K562 (cell line): ENCODE measurements at regions not wholly inside any gene's neighbourhood (a gene's known extent, or its start where the extent isn't known, plus 50 kb on each side); places are given as distances from the start of the nearest gene placed in this dataset.

Source experiments
- ATAC-seq: fragments of 200-7000 bp; cut with Tn5 transposase; 3 replicates; pipeline ENCODE4 v1.9.1; 2020; ENCODE audit warnings: moderate library complexity
- BruUV-seq: library from RNA; stranded (reverse); fragments of 400-500 nt; replicated peaks from 2 replicates; lab custom pipeline; 2021; lab: Mats Ljungman, UMichigan
- CTCF ChIA-PET: fragments of 300-600 bp; formaldehyde crosslinking; extraction: SDS; loops from one replicate; lab custom pipeline; 2021; ENCODE audit warnings: low intra/inter-chr PET ratio; lab: Yijun Ruan, JAX
- POLR2A ChIA-PET: fragments of 300-600, 350-650 bp; sonication (Branson Sonifier 250); formaldehyde crosslinking; extraction: SDS; loops from one replicate; lab custom pipeline; 2021; ENCODE audit warnings: antibody characterized with exemption, inconsistent platforms; lab: Yijun Ruan, JAX
- DNase-seq, 4 experiments: peaks; one replicate each; pipeline versions ENCODE4 v3.0.0 to v3.0.0-alpha.2; 2011 to 2018; ENCODE audit warnings: low spot score in 3 of 4, mixed read lengths in 3 of 4; ENCODE audit errors: extremely low read depth in 1 of 4
- FAIRE-seq: peaks from 2 replicates; lab custom pipeline; 2011; peaks lifted over from hg19 to GRCh38; lab: Jason Lieb, UNC
- H2AFZ ChIP-seq: 2 replicates; pipeline ENCODE4 v1.6.0; 2011; ENCODE audit warnings: low read depth, low read length, control low read depth, inconsistent platforms
- H3K27ac ChIP-seq: fragments of 200-600 bp; 3 replicates; pipeline ENCODE4 v1.8.0; 2011; ENCODE audit warnings: low read depth, mild to moderate bottlenecking, control low read depth, inconsistent platforms, low read length, moderate library complexity, mixed read lengths; ENCODE audit errors: extremely low read depth
- H3K27me3 ChIP-seq, 2 experiments: fragments of 300-600 bp in 1 of 2; 2 replicates in 1 of 2; 3 replicates in 1 of 2; pipeline versions ENCODE4 v1.6.0 to v1.8.0; 2011; ENCODE audit warnings: inconsistent platforms in 2 of 2, low read length in 2 of 2, mild to moderate bottlenecking in 1 of 2, mixed read lengths in 1 of 2, moderate library complexity in 1 of 2; ENCODE audit not compliant: control insufficient read depth in 2 of 2, insufficient read depth in 2 of 2
- H3K36me3 ChIP-seq: fragments of 300-600 bp; 3 replicates; pipeline ENCODE4 v1.8.0; 2011; ENCODE audit warnings: mild to moderate bottlenecking, low read length, inconsistent platforms; ENCODE audit not compliant: control insufficient read depth, insufficient read depth
- H3K4me1 ChIP-seq, 2 experiments: fragments of 200-600 bp in 1 of 2; replicated peaks in 1 of 2; 2 replicates in 1 of 2; 3 replicates in 1 of 2; pipeline versions ENCODE4 v1.5.1 to v1.8.0; 2011; ENCODE audit warnings: inconsistent platforms in 2 of 2, low read length in 2 of 2, mild to moderate bottlenecking in 1 of 2, mixed read lengths in 1 of 2, moderate library complexity in 1 of 2; ENCODE audit not compliant: control insufficient read depth in 2 of 2, insufficient read depth in 2 of 2
- H3K4me2 ChIP-seq: 2 replicates; pipeline ENCODE4 v1.6.1; 2011; ENCODE audit warnings: low read length, control low read depth, inconsistent platforms, mixed read lengths; ENCODE audit not compliant: insufficient read depth
- H3K4me3 ChIP-seq: fragments of 200-600 bp; sonication (generic), shearing (Covaris generic); 2 replicates; pipeline ENCODE4 v1.5.1; 2016; ENCODE audit warnings: control low read depth, inconsistent platforms
- H3K79me2 ChIP-seq: fragments of 200-600 bp; 3 replicates; pipeline ENCODE4 v1.8.0; 2011; ENCODE audit warnings: low read length, inconsistent platforms; ENCODE audit not compliant: control insufficient read depth, insufficient read depth
- H3K9ac ChIP-seq, 2 experiments: 2 replicates each; pipeline versions ENCODE4 v1.6.0 to v1.6.1; 2011; ENCODE audit warnings: low read depth in 2 of 2, low read length in 2 of 2, control low read depth in 1 of 2, inconsistent platforms in 1 of 2, mild to moderate bottlenecking in 1 of 2, mixed read lengths in 1 of 2; ENCODE audit not compliant: insufficient read depth in 1 of 2
- H3K9me1 ChIP-seq: one replicate; pipeline ENCODE4 v1.6.0; 2011; ENCODE audit warnings: inconsistent platforms, mild to moderate bottlenecking, low read length, moderate library complexity; ENCODE audit not compliant: control insufficient read depth, insufficient read depth
- H3K9me3 ChIP-seq: replicated peaks from 2 replicates; pipeline ENCODE4 v1.5.1; 2011; ENCODE audit warnings: low read depth, low read length, inconsistent platforms; ENCODE audit not compliant: control insufficient read depth, insufficient read depth
- H4K20me1 ChIP-seq: replicated peaks from 2 replicates; pipeline ENCODE4 v1.6.1; 2011; ENCODE audit warnings: low read length, inconsistent platforms, mixed read lengths; ENCODE audit not compliant: control insufficient read depth, insufficient read depth
- ASH1L ChIP-seq: fragments of 450-650 bp; IDR thresholded peaks from 2 replicates; pipeline ENCODE4 v1.6.1; 2018; ENCODE audit warnings: borderline replicate concordance, mild to moderate bottlenecking, low read depth; ENCODE audit not compliant: partially characterized antibody
- DPF2 ChIP-seq: fragments of 450-650 bp; IDR thresholded peaks from 2 replicates; pipeline ENCODE4 v1.6.1; 2016
- GTF2E2 ChIP-seq: fragments of 200-800 bp; sonication (Bioruptor generic); IDR thresholded peaks from 2 replicates; pipeline ENCODE4 v1.6.1; 2016; ENCODE audit warnings: missing genetic modification characterization, missing compliant biosample characterization
- HOMEZ ChIP-seq: fragments of 250-450 bp; sonication (Bioruptor Pico); IDR thresholded peaks from 2 replicates; pipeline ENCODE4 v1.4.0; 2020; ENCODE audit warnings: mild to moderate bottlenecking, moderate library complexity
- ID3 ChIP-seq, 2 experiments: fragments of 250-450 bp in 1 of 2; fragments of 450-650 bp in 1 of 2; sonication (Bioruptor Pico) in 1 of 2; IDR thresholded peaks; 2 replicates each; pipeline versions ENCODE4 v1.6.1 to v1.8.0; 2016 to 2021; ENCODE audit warnings: mild to moderate bottlenecking in 2 of 2, moderate library complexity in 2 of 2, missing compliant biosample characterization in 1 of 2, missing genetic modification characterization in 1 of 2
- MCM2 ChIP-seq: fragments of 450-650 bp; IDR thresholded peaks from 2 replicates; pipeline ENCODE4 v1.6.1; 2017; ENCODE audit warnings: low read depth, mild to moderate bottlenecking
- POLR2G ChIP-seq: fragments of 200-400 bp; formaldehyde crosslinking; IDR thresholded peaks from 2 replicates; pipeline ENCODE4 v1.6.1; 2017; ENCODE audit warnings: low read depth, mild to moderate bottlenecking, antibody characterized with exemption, low read length, moderate library complexity
- WHSC1 ChIP-seq: IDR thresholded peaks from one replicate; pipeline ENCODE4 v1.6.1; 2012; ENCODE audit warnings: low read length, control low read depth, inconsistent platforms
- ZNF436 ChIP-seq: fragments of 250-450, 450-650 bp; sonication (Bioruptor Pico); formaldehyde crosslinking; IDR thresholded peaks from 2 replicates; pipeline ENCODE4 v1.7.0; 2020; ENCODE audit warnings: mild to moderate bottlenecking
- WGBS: fragments of 100-300 bp; shearing (Covaris generic); methylation state at CpG from one replicate; pipeline ENCODE4 v1.1.6; 2016; ENCODE audit warnings: low coverage, mixed read lengths; ENCODE audit not compliant: insufficient coverage; ENCODE audit errors: missing lambda C conversion rate; 5-methylcytosine and 5-hydroxymethylcytosine counted together
- in situ Hi-C: fragments of 300-500 bp; cut with MboI; formaldehyde crosslinking; loops from 4 replicates; pipeline ENCODE4 v1.15.0; 2018; ENCODE audit warnings: inconsistent platforms, mixed read lengths
- intact Hi-C: fragments of 100-400 bp; cut with micrococcal nuclease; formaldehyde crosslinking; loops from 2 replicates; pipeline ENCODE4 v1.14.2; 2022

- no peak overlapping the region for H3K27ac ChIP-seq
- no peak overlapping the region for H2AFZ ChIP-seq
- H4K20me1 ChIP-seq = no peaks in the 10 kb centered on the region
- CTCF ChIA-PET = no interaction called here
- H3K36me3 ChIP-seq = no peaks in the 10 kb centered on the region
- intact Hi-C loops = no loop called here
- H3K4me2 ChIP-seq = no peak overlapping the region
- no peak overlapping the region for H3K9ac ChIP-seq
- in situ Hi-C loops = no loop called here
- no peak overlapping the region for H3K4me3 ChIP-seq
- no peaks in the 10 kb centered on the region; a peak in 1 of 5 replicates for H3K27me3 ChIP-seq
- H3K9me1 ChIP-seq = no peaks in the 10 kb centered on the region
- ATAC-seq (no peak), DNase-seq (no peak)
- BruUV-seq = no TSS peak
- no peaks in the 10 kb centered on the region for H3K79me2 ChIP-seq
- H3K4me1 ChIP-seq = no peaks in the 10 kb centered on the region
- no peaks in the 10 kb centered on the region for H3K9me3 ChIP-seq
- TF ChIP-seq MCM2 (no peak), GTF2E2 (tag) (no peak), ASH1L (no peak), ZNF436 (CRISPR knock-in tag) (no peak)
- TF ChIP-seq, all 486 proteins: peak for 0
- 0% methylated on average over 1 of the region's 1 CpG for WGBS
- no peak for FAIRE-seq
- POLR2A ChIA-PET = no interaction called here
Observed at GRCh38 chr9:109941771-109942170, 161.8 kb downstream of the PALM2AKAP2 start.

GRCh38 chr9:109945573-109945972, 165.6 kb downstream of the PALM2AKAP2 start:
- FAIRE-seq (no peak), ATAC-seq (no peak), DNase-seq (no peak)
- Histone ChIP-seq H3K9me1 (no peaks in the 10 kb centered on the region), H3K27me3 (no peaks in the 10 kb centered on the region; a peak in 1 of 5 replicates), H3K9me3 (no peaks in the 10 kb centered on the region), H4K20me1 (no peaks in the 10 kb centered on the region), H3K4me2 (no peak overlapping the region), H3K36me3 (no peaks in the 10 kb centered on the region), H3K79me2 (no peaks in the 10 kb centered on the region), H3K4me3 (no peak overlapping the region), H3K9ac (no peak overlapping the region), H2AFZ (no peak overlapping the region), H3K27ac (no peak overlapping the region), H3K4me1 (no peaks in the 10 kb centered on the region)
- WGBS = 0% methylated on average over 1 of the region's 1 CpG
- ChIA-PET POLR2A (no interaction called here), CTCF (no interaction called here)
- in situ Hi-C loops (no loop called here), intact Hi-C loops (no loop called here)
- no TSS peak for BruUV-seq
- TF ChIP-seq HOMEZ (CRISPR knock-in tag) (no peak), DPF2 (no peak), ID3 (CRISPR knock-in tag; IDR thresholded peaks at IDR 0.05) (no peak), ID3 (tag; IDR thresholded peaks at IDR 0.05) (no peak), POLR2G (no peak), WHSC1 (no peak)
